AG09309 (cell line): ENCODE measurements at regions not wholly inside any gene's neighbourhood (a gene's known extent, or its start where the extent isn't known, plus 50 kb on each side); places are given as distances from the start of the nearest gene placed in this dataset.

ENCODE experiments used
- DNase-seq: peaks from one replicate; pipeline ENCODE4 v3.0.0-alpha.2; 2010; ENCODE audit warnings: low read depth
- H3K4me3 ChIP-seq: 2 replicates; pipeline ENCODE4 v1.5.1; 2011; ENCODE audit warnings: mild to moderate bottlenecking, low read depth, low read length, moderate library complexity; ENCODE audit not compliant: control insufficient read depth
- TF ChIP-seq, protein P1 (sequence below): IDR thresholded peaks from 2 replicates; pipeline ENCODE4 v1.5.1; 2011; ENCODE audit warnings: mild to moderate bottlenecking, low read depth, low read length, inconsistent platforms; ENCODE audit not compliant: insufficient read depth, control insufficient read depth; ENCODE audit errors: missing control alignments

DNA sequence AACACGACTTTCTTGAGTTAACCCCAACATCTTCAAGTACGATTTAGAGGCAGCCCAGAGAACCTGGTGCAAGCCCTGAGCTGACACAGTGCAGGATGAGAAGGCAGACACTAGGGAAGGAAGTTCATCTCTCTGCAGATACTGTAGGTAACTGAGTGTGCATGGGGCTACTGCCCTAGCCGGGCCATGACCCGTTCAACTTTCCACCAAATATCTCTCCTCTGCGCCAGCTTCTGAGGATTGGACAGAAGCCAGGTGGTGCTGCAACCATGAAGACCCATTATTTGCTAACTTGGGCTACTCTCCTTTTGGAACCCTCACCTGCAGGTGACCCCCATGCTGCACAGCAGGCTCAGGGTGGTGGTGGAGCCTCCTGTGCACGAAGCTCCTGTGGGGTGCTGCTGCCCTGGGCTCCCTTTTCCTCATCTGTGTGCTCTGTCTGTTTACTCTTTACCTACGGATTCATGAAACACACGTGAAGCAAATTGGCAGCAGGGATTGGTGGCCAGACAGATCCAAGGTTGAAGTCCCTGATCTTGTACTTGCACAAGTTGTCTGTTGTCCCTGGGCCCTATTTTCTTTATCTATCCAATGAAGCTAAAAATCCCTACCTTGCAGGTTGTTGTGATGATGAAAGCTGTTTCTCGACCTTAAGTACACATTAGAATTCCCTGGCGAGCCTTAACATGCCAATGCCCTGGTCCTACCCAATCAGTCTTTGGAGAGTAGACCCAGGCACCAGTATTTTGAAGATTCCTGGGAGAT lies 227.8 kb downstream of the LACC1 start:
- TF ChIP-seq, protein P1, sequence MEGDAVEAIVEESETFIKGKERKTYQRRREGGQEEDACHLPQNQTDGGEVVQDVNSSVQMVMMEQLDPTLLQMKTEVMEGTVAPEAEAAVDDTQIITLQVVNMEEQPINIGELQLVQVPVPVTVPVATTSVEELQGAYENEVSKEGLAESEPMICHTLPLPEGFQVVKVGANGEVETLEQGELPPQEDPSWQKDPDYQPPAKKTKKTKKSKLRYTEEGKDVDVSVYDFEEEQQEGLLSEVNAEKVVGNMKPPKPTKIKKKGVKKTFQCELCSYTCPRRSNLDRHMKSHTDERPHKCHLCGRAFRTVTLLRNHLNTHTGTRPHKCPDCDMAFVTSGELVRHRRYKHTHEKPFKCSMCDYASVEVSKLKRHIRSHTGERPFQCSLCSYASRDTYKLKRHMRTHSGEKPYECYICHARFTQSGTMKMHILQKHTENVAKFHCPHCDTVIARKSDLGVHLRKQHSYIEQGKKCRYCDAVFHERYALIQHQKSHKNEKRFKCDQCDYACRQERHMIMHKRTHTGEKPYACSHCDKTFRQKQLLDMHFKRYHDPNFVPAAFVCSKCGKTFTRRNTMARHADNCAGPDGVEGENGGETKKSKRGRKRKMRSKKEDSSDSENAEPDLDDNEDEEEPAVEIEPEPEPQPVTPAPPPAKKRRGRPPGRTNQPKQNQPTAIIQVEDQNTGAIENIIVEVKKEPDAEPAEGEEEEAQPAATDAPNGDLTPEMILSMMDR: no peak
- no peak overlapping the region for H3K4me3 ChIP-seq

DNA sequence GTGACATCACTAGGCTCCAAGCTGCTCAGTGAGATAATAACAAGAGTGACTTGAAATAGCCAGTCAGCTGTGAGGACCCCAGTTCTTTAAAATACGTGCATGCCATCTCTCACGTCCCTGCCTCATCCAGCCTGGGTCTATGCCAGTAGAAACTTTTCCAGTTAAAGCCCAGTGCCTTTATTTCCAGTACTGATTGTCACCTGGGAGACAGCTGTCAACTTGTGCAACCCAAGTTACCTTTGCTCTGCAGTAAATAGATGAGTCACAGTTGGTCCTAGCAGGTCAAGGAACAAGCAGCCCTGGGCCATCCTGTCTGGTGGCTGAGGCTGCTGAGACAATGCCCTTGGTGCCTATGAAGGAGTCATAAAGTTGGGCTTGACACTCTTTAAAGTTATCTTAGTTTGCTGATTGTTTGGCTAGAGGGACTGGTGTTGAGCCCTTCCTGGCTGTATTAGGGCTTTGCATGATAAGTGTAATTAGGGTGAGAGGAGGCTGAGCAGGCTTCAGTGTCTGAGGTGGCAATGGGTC lies 228.7 kb downstream of the LACC1 start:
- no peak overlapping the region for H3K4me3 ChIP-seq
- TF ChIP-seq, protein P1: no peak
- DNase-seq: no peak

More for the DNA sequence above, 227.8 kb downstream of the LACC1 start:
- no peak for DNase-seq

DNA sequence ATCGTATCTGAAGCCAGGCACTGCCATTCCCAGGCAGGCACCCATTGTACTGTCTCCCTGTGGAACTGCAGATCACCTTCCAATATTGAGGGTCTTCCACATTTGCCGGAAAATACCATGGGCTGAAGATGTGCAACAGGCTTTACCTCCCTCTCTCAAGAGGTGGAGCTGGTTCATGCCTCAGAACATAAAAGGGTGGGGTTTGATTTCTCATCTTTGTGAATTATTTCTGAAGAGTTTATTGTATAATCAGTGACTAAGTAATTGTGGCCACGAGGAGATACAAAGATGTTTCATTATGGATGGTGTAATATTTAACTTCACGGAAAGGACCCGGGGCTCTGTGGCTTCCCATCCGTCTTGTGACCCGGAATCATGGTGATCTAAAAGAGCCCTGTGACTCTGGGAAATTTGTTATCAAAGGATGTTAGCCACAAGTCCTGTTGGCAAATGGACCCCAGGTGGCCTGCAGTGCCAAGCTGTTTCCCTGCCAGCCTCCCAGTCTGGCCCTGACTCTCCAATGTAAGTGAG lies 230.5 kb downstream of the LACC1 start:
- TF ChIP-seq, protein P1: no peak
- no peak overlapping the region for H3K4me3 ChIP-seq
- no peak for DNase-seq

DNA sequence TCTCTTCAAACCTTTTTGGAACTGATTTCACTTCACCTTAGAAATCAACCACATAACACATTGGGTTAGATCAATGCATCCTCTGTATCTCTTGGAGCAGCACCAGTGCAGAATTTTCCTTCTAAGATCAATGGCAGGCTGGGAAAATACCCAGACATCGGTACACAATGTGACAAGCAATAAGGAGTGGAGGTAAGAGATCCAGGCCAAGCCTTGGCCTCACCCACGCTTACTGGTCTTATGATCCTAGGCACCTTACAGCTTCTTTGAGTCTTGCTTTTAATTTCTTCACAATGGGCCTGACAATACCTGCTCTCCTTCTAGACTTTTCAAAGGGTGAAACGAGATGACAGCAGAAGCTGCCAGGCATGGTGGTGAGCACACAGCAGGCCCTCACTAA lies 232.0 kb downstream of the LACC1 start:
- no peak overlapping the region for H3K4me3 ChIP-seq
- DNase-seq: no peak
- TF ChIP-seq, protein P1: no peak

DNA sequence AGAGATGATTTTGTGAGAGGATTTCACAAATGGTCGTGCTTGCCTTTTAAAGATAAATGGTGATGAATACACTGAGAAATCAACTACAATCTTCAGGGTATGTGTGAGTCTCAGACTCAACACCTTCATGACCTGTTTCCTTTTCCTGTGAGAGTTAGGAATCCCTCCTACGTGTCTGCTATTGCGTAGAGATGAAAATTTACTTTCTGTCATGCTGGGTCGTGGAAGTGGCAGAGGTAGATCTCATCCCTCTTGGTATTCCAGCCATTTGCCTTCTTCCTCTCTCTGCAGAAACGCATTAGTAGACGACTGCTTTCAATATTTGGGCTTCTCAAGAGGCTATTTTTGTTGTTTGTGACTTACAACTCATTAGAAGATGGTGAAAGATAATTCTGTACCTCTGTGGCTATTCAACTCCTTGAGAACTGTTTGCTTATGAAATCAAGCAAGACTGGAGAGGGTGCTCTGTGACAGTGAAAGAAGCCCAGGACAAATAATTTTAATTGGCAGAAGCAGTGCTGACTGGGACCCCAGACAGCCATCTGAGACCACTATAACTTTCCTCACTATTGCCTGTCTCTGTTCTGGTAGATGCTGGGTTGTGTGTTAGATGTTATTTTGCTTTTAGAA lies 233.1 kb downstream of the LACC1 start:
- no peak overlapping the region for H3K4me3 ChIP-seq
- DNase-seq: no peak
- TF ChIP-seq, protein P1: no peak

DNA sequence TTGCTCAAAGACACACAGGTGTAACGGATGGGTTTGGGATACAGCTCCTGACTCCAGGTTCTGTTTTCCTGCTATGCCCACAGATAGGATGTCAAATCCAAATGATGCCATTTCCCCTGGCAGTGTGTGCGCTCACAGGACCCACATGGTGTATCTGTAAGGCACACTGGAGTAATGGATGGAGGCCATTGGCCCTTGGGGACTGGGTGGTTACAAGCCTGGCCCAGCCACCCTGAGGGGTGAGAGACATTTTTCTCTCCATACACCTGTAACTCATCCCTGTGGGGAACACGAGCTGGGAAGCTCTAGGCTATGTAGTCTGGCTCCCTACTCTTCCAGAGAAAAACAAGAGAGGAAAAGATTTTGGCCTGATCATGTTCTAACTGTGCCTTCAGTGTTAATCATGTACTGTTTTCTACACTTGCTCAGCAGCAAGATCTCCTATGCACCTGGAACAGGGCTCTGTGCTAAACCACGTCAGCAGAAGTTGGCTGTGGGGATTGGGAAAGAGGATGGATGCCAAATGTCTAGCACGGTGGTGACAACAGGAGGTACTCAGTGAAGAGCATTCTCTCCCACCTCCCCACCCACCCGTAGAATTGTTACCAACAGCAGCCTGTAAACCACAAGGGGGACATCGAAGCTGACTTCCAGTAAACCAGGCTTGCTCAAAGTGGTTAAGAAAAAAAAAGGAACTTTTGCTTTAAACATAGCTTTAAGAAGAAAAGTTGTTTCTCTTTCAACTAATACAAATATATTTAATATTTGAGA lies 237.0 kb downstream of the LACC1 start:
- TF ChIP-seq, protein P1: peak; percentile 14
- DNase-seq: no peak
- H3K4me3 ChIP-seq: no peak overlapping the region
